Gastrocnemius medialis (tissue), 4 donors: ENCODE measurements at regions not wholly inside any gene's neighbourhood (a gene's known extent, or its start where the extent isn't known, plus 50 kb on each side); places are given as distances from the start of the nearest gene placed in this dataset.
"Not testable (repeated sequence)": the region's sequence is repeated elsewhere in the genome, so short reads cannot be mapped to it uniquely, and the experiment has no call there.

ENCODE experiments used
- ATAC-seq, 2 donors: fragments of 150-250 bp; one replicate each; pipeline ENCODE4 v1.9.1; 2016
- DNase-seq, 2 donors: peaks; one replicate each; pipeline ENCODE4 v3.0.0-alpha.2; 2019
- H3K27ac ChIP-seq, 4 donors: fragments of 200-600 bp; sonication (generic); 1 replicate in 1 of 4; 2 replicates in 3 of 4; pipeline ENCODE4 v1.5.1; 2016 to 2018; ENCODE audit warnings: mild to moderate bottlenecking in 2 of 4, moderate library complexity in 1 of 4
- H3K27me3 ChIP-seq, 3 donors: fragments of 200-600 bp; sonication (generic) in 2 of 3; 1 replicate in 1 of 3; 2 replicates in 2 of 3; pipeline versions ENCODE4 v1.5.1 to v1.6.0; 2016 to 2019; ENCODE audit warnings: mild to moderate bottlenecking in 1 of 3, moderate library complexity in 1 of 3
- H3K36me3 ChIP-seq, 2 donors: fragments of 200-600 bp; sonication (generic) in 1 of 2; one replicate each; pipeline ENCODE4 v1.5.1; 2017 to 2018
- H3K4me1 ChIP-seq, 2 donors: fragments of 200-600 bp; sonication (generic) in 1 of 2; one replicate each; pipeline ENCODE4 v1.5.1; 2016 to 2017; ENCODE audit warnings: mild to moderate bottlenecking in 2 of 2
- H3K4me3 ChIP-seq, 4 donors: fragments of 200-600 bp; sonication (generic) in 3 of 4; 1 replicate in 1 of 4; 2 replicates in 3 of 4; pipeline ENCODE4 v1.5.1; 2016 to 2019; ENCODE audit warnings: mild to moderate bottlenecking in 2 of 4
- H3K9me3 ChIP-seq, 3 donors: fragments of 200-600 bp; sonication (generic) in 2 of 3; 1 replicate in 1 of 3; 2 replicates in 2 of 3; pipeline ENCODE4 v1.5.1; 2016 to 2019
- CTCF ChIP-seq, 5 experiments: fragments of 450-650 bp in 3 of 5; fragments of 200-600 bp in 2 of 5; sonication (generic) in 2 of 5; IDR thresholded peaks in 4 of 5; conservative IDR thresholded peaks in 1 of 5; 1 replicate in 4 of 5; 2 replicates in 1 of 5; pipeline ENCODE4 v1.5.1; 2016 to 2019; ENCODE audit warnings: antibody characterized with exemption in 5 of 5, mild to moderate bottlenecking in 3 of 5, moderate library complexity in 3 of 5
- POLR2A ChIP-seq, 2 donors: fragments of 450-650 bp; IDR thresholded peaks; one replicate each; pipeline ENCODE4 v1.6.1; 2017; ENCODE audit warnings: antibody characterized with exemption in 2 of 2, mild to moderate bottlenecking in 2 of 2, moderate library complexity in 2 of 2
- in situ Hi-C, 4 donors: fragments of 200-750 bp; cut with MboI; loops; one replicate each; pipeline versions ENCODE4 v1.15.0 to v1.8.0; 2017; ENCODE audit warnings: low sequenced_read_pairs in 4 of 4
- intact Hi-C: fragments of 100-400 bp; cut with DNase I; formaldehyde crosslinking; loops from one replicate; pipeline ENCODE4 v1.15.1; 2023; ENCODE audit warnings: low total_unique reads

DNA sequence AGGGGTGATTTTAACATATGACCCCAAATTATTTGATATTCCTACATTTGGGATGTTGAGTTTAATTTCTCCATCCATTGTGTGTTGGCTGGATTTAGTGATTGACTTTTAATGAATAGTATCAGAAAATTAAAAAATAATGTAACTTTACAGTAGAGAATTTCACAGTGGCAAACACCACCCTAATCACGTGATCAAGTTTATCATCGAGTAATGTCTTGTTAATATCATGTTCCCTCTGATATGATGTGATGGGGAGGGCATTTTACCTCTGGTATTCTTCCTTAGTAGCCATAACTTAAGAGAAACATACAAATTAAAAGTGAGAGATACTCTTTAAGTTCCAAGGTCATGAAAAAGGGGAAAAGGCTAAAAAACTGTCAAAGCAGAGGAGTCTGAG lies 602.0 kb upstream of the CELF4 start:
- no peak for ATAC-seq
- no peaks in the 10 kb centered on the region for H3K4me1 ChIP-seq
- in situ Hi-C loops: no loop called here
- no peak overlapping the region for H3K27ac ChIP-seq
- TF ChIP-seq POLR2A (IDR thresholded peaks at IDR 0.05): no peak
- TF ChIP-seq CTCF (IDR thresholded peaks at IDR 0.05 in 4 of 5, conservative IDR thresholded peaks at IDR 0.05 in 1 of 5): no peak
- H3K9me3 ChIP-seq: no peaks in the 10 kb centered on the region
- DNase-seq: no peak
- no peaks in the 10 kb centered on the region for H3K36me3 ChIP-seq
- intact Hi-C loops: no loop called here
- H3K27me3 ChIP-seq: no peaks in the 10 kb centered on the region
- no peak overlapping the region for H3K4me3 ChIP-seq

DNA sequence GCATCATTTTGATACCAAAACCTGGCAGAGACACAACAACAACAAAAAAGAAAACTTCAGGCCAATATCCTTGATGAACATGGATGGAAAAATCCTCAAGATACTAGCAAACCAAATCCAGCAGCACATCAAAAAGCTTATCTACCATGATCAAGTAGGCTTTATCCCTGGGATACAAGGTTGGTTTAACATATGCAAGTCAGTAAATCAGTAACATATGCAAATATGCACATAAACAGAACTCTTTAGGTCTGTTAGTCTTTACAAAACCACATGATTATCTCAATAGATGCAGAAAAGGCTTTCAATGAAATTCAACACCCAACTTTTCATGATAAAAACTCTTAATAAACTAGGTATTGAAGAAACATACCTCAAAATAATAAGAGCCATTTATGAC lies 587.5 kb upstream of the CELF4 start:
- H3K4me1 ChIP-seq, H3K36me3 ChIP-seq, H3K27me3 ChIP-seq, H3K9me3 ChIP-seq, intact Hi-C loops, H3K4me3 ChIP-seq, in situ Hi-C loops, DNase-seq, ATAC-seq, H3K27ac ChIP-seq: not testable (repeated sequence)

- TF ChIP-seq CTCF (IDR thresholded peaks at IDR 0.05 in 4 of 5, conservative IDR thresholded peaks at IDR 0.05 in 1 of 5) (no peak), POLR2A (IDR thresholded peaks at IDR 0.05) (no peak)
- Histone ChIP-seq H3K27ac (no peak overlapping the region), H3K27me3 (no peaks in the 10 kb centered on the region), H3K4me1 (no peaks in the 10 kb centered on the region), H3K4me3 (no peak overlapping the region), H3K9me3 (no peaks in the 10 kb centered on the region), H3K36me3 (no peaks in the 10 kb centered on the region)
- intact Hi-C loops (no loop called here), in situ Hi-C loops (no loop called here)
- ATAC-seq (no peak), DNase-seq (no peak)
Observed at GRCh38 chr18:38116716-38117115, 551.1 kb upstream of the CELF4 start.

DNA sequence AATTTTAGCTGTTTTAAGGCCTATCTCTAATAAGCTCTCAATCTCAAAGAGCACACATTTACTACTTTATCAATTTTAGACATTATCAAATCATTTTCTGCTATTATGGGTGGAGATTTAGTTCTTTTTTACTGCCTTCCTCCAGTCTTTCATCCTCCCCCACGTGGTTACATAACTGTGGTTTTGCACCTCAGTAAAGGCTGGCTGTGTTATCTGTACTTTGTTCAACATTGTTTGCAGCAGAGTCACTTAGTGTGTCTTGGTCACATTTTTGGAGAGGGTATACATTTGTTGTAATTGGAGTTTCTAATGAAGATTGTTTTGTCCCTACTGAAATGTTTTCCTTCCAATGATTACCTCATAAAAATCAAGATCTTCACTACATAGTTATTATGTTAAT lies 549.6 kb upstream of the CELF4 start:
- H3K27me3 ChIP-seq: no peaks in the 10 kb centered on the region
- no peaks in the 10 kb centered on the region for H3K4me1 ChIP-seq
- H3K27ac ChIP-seq: no peak overlapping the region
- H3K9me3 ChIP-seq: no peaks in the 10 kb centered on the region
- intact Hi-C loops (no loop called here), in situ Hi-C loops (no loop called here)
- DNase-seq (no peak), ATAC-seq (no peak)
- TF ChIP-seq POLR2A (IDR thresholded peaks at IDR 0.05): no peak
- TF ChIP-seq CTCF (IDR thresholded peaks at IDR 0.05 in 4 of 5, conservative IDR thresholded peaks at IDR 0.05 in 1 of 5): no peak
- H3K4me3 ChIP-seq: no peak overlapping the region
- H3K36me3 ChIP-seq: no peaks in the 10 kb centered on the region

GRCh38 chr18:38087538-38087937 lies 521.9 kb upstream of the CELF4 start:
- DNase-seq: no peak
- no peaks in the 10 kb centered on the region for H3K36me3 ChIP-seq
- no peak overlapping the region for H3K4me3 ChIP-seq
- intact Hi-C loops: no loop called here
- H3K9me3 ChIP-seq: no peaks in the 10 kb centered on the region
- no peak for ATAC-seq
- H3K27ac ChIP-seq: no peak overlapping the region
- in situ Hi-C loops: no loop called here
- TF ChIP-seq CTCF (IDR thresholded peaks at IDR 0.05 in 4 of 5, conservative IDR thresholded peaks at IDR 0.05 in 1 of 5) (no peak), POLR2A (IDR thresholded peaks at IDR 0.05) (no peak)
- no peaks in the 10 kb centered on the region for H3K4me1 ChIP-seq
- H3K27me3 ChIP-seq: no peaks in the 10 kb centered on the region
